ENCODE measurements at regions not wholly inside any gene's neighbourhood (a gene's known extent, or its start where the extent isn't known, plus 50 kb on each side); places are given as distances from the start of the nearest gene placed in this dataset.

DNA sequence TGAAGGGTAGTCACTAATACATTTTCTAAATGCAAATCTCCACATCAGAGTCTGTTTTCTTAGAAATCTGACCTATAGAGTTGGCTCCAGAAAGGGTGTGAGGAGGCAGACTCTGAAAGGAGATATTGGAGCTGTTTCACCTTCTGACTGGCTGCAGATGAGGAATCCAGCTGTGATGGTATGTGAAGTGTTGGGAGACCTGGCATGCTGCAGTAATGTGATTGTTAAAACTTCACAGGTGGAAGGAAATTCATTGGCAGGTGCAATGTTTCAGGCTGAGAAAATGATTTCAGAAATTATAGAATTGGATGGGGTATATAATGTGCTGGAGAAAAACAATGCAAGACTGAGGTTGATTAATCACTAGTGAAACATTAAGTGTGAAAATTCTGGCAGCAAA, 1134.0 kb upstream of the LRRN3 start:
- ATAC-seq = no peak
- intact Hi-C loops (cut with micrococcal nuclease; ENCODE audit: unreplicated experiment) = no loop called here

DNA sequence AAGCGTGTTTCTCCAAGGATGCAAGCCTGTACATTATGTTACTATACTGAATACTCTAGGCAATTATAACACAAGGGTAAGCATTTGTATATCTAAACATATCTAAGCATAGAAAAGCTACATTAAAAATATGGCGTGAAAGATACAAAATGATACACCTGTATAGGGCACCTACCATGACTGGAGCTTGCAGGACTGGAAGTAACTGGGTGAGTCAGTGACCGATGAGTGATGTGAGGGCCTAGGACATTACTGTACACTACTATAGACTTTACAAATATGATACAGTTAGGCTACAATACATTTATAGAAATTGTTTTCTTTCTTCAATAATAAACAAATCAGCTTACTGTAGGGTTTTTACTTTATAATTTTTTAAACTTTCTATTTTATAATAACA, 1127.2 kb upstream of the LRRN3 start:
- Histone ChIP-seq H3K4me3 (replicated peaks in 1 of 3; ENCODE audit: insufficient read depth in 1 of 3, low read depth in 2 of 3, low read length in 3 of 3) (no peak overlapping the region), H4K20me1 (ENCODE audit: insufficient read depth, low read length) (no peaks in the 10 kb centered on the region), H3K27me3 (ENCODE audit: control insufficient read depth in 1 of 2, insufficient read depth in 2 of 2, low read length in 2 of 2) (no peaks in the 10 kb centered on the region; a peak in 1 of 5 replicates), H2AFZ (ENCODE audit: low read length) (no peak overlapping the region), H3K4me1 (ENCODE audit: insufficient read depth, low read length) (no peaks in the 10 kb centered on the region), H3K9ac (ENCODE audit: insufficient read depth, low read depth, low read length) (no peak overlapping the region), H3K9me3 (ENCODE audit: low read length) (peaks cover 17% of the 10 kb centered on the region; the same call in 1 of the 2 replicates), H3K36me3 (replicated peaks in 1 of 2; ENCODE audit: control insufficient read depth in 1 of 2, insufficient read depth in 2 of 2, low read length in 2 of 2) (no peaks in the 10 kb centered on the region), H3K4me2 (ENCODE audit: low read depth, low read length) (no peak overlapping the region), H3K27ac (ENCODE audit: extremely low read length, insufficient read depth, low read length) (no peak overlapping the region), H3K79me2 (ENCODE audit: insufficient read depth, low read length) (no peaks in the 10 kb centered on the region)
- no peak for ATAC-seq
- no TSS peak for BruUV-seq (replicated peaks)
- 28% methylated on average over 3 of the region's 3 CpGs for WGBS (ENCODE audit: low lambda C conversion rate)
- ChIA-PET POLR2A (no interaction called here), CTCF (ENCODE audit: low intra/inter-chr PET ratio, low total read pairs) (no interaction called here)
- FAIRE-seq = no peak
- intact Hi-C loops (cut with micrococcal nuclease; ENCODE audit: unreplicated experiment) = no loop called here
- no peak for DNase-seq (ENCODE audit: low spot score)
- TF ChIP-seq EEA1 (CRISPR knock-in tag; IDR thresholded peaks at IDR 0.05; ENCODE audit: borderline replicate concordance) (no peak), ZSCAN22 (CRISPR knock-in tag; IDR thresholded peaks at IDR 0.05) (no peak), U2AF1 (optimal IDR thresholded peaks at IDR 0.05; ENCODE audit: low read depth, low read length) (no peak), SMAD9 (CRISPR knock-in tag; IDR thresholded peaks at IDR 0.05) (no peak), WIZ (CRISPR knock-in tag; IDR thresholded peaks at IDR 0.05) (no peak), ATM (IDR thresholded peaks at IDR 0.05; ENCODE audit: borderline replicate concordance) (no peak), ZNF317 (CRISPR knock-in tag; IDR thresholded peaks at IDR 0.05) (no peak)
- TF ChIP-seq, protein P1, sequence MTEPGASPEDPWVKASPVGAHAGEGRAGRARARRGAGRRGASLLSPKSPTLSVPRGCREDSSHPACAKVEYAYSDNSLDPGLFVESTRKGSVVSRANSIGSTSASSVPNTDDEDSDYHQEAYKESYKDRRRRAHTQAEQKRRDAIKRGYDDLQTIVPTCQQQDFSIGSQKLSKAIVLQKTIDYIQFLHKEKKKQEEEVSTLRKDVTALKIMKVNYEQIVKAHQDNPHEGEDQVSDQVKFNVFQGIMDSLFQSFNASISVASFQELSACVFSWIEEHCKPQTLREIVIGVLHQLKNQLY (CRISPR knock-in tag; IDR thresholded peaks at IDR 0.05) = no peak
- TF ChIP-seq, protein P2, sequence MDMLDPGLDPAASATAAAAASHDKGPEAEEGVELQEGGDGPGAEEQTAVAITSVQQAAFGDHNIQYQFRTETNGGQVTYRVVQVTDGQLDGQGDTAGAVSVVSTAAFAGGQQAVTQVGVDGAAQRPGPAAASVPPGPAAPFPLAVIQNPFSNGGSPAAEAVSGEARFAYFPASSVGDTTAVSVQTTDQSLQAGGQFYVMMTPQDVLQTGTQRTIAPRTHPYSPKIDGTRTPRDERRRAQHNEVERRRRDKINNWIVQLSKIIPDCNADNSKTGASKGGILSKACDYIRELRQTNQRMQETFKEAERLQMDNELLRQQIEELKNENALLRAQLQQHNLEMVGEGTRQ (IDR thresholded peaks at IDR 0.05; ENCODE audit: low read depth, low read length) = no peak
- TF ChIP-seq, protein P2 (CRISPR knock-in tag; IDR thresholded peaks at IDR 0.05; ENCODE audit: borderline replicate concordance) = no peak
- TF ChIP-seq, protein P3, sequence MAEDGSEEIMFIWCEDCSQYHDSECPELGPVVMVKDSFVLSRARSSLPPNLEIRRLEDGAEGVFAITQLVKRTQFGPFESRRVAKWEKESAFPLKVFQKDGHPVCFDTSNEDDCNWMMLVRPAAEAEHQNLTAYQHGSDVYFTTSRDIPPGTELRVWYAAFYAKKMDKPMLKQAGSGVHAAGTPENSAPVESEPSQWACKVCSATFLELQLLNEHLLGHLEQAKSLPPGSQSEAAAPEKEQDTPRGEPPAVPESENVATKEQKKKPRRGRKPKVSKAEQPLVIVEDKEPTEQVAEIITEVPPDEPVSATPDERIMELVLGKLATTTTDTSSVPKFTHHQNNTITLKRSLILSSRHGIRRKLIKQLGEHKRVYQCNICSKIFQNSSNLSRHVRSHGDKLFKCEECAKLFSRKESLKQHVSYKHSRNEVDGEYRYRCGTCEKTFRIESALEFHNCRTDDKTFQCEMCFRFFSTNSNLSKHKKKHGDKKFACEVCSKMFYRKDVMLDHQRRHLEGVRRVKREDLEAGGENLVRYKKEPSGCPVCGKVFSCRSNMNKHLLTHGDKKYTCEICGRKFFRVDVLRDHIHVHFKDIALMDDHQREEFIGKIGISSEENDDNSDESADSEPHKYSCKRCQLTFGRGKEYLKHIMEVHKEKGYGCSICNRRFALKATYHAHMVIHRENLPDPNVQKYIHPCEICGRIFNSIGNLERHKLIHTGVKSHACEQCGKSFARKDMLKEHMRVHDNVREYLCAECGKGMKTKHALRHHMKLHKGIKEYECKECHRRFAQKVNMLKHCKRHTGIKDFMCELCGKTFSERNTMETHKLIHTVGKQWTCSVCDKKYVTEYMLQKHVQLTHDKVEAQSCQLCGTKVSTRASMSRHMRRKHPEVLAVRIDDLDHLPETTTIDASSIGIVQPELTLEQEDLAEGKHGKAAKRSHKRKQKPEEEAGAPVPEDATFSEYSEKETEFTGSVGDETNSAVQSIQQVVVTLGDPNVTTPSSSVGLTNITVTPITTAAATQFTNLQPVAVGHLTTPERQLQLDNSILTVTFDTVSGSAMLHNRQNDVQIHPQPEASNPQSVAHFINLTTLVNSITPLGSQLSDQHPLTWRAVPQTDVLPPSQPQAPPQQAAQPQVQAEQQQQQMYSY (CRISPR knock-in tag; IDR thresholded peaks at IDR 0.05) = no peak
- in situ Hi-C loops (cut with HindIII; ENCODE audit: extremely low pct_ligation_motif_present, low pct_unique_long_range_greater_than_20kb) = no loop called here

More for the DNA sequence above, 1134.0 kb upstream of the LRRN3 start:
- no peak for DNase-seq (ENCODE audit: low spot score)
- ChIA-PET CTCF (ENCODE audit: low intra/inter-chr PET ratio, low total read pairs) (no interaction called here), POLR2A (no interaction called here)
- H3K9ac ChIP-seq (ENCODE audit: insufficient read depth, low read depth, low read length) = no peak overlapping the region
- no peak overlapping the region for H2AFZ ChIP-seq (ENCODE audit: low read length)
- no peak overlapping the region for H3K4me2 ChIP-seq (ENCODE audit: low read depth, low read length)
- in situ Hi-C loops (cut with HindIII; ENCODE audit: extremely low pct_ligation_motif_present, low pct_unique_long_range_greater_than_20kb) = no loop called here
- H3K4me1 ChIP-seq (ENCODE audit: insufficient read depth, low read length) = no peaks in the 10 kb centered on the region
- BruUV-seq (replicated peaks) = no TSS peak
- no peak overlapping the region for H3K27ac ChIP-seq (ENCODE audit: extremely low read length, insufficient read depth, low read length)
- peaks cover 21% of the 10 kb centered on the region; the same call in 1 of the 2 replicates for H3K9me3 ChIP-seq (ENCODE audit: low read length)
- H4K20me1 ChIP-seq (ENCODE audit: insufficient read depth, low read length) = no peaks in the 10 kb centered on the region
- TF ChIP-seq ZNF709 (CRISPR knock-in tag; IDR thresholded peaks at IDR 0.05) = no peak
- no peak overlapping the region for H3K4me3 ChIP-seq (replicated peaks in 1 of 3; ENCODE audit: insufficient read depth in 1 of 3, low read depth in 2 of 3, low read length in 3 of 3)
- no peaks in the 10 kb centered on the region for H3K27me3 ChIP-seq (ENCODE audit: control insufficient read depth in 1 of 2, insufficient read depth in 2 of 2, low read length in 2 of 2)
- H3K36me3 ChIP-seq (replicated peaks in 1 of 2; ENCODE audit: control insufficient read depth in 1 of 2, insufficient read depth in 2 of 2, low read length in 2 of 2) = no peaks in the 10 kb centered on the region
- no peak for FAIRE-seq
- no peaks in the 10 kb centered on the region for H3K79me2 ChIP-seq (ENCODE audit: insufficient read depth, low read length)
